ENCODE measurements at regions not wholly inside any gene's neighbourhood (a gene's known extent, or its start where the extent isn't known, plus 50 kb on each side); places are given as distances from the start of the nearest gene placed in this dataset.
"Not testable (repeated sequence)": the region's sequence is repeated elsewhere in the genome, so short reads cannot be mapped to it uniquely, and the experiment has no call there.

- no peak for DNase-seq
These were observed 51.0 kb upstream of the SORCS2 start for GRCh38 chr4:7141151-7141834.

DNA sequence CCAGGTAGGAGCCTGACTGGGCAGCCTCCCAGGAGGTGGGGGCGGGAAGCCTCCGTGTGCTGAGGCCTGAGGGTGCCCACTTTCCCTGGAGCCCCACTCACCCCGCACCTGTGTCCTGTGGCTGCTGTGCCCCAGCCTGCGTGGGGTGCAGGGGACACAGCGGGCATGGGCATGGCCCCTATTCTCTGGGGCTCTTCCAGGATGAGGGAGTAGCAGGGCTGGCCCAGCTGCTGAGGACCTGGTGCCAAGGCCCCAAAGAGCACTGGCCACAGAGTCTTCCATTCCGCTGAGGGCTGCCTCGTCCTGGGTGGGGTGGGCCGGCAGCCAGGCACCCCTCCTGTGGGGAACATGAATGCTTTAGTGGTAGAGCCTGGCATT, 51.7 kb upstream of the SORCS2 start:
- no peak for DNase-seq

DNA sequence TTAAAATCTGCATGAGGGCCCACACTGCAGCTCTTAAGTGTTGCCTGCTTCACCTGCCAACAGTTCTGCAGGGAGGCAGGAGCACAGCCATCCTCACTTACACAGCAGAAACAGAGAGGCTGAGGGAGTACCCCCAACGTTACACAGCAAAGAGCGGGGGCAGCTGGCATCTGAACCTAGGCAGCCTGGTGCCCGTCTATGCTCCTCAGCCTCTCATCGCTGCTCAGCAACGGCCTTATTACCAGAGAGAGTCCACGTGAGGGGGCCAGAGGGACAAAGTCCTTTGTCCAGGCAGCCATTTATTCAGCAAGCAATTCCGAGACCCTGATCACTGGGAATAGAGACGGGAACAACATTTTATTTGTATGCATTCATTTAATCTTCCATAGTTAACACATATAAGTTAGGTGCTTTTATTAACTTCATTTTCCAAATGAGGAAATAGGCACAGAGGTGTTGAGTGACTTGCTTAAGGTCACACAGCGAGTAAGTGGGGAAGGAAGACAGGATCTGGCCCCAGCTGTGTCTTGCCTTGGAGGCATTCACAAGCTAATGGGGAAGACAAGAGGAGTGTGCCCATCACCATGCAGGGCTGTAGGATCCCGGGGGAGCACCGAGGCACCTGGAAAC, 52.2 kb upstream of the SORCS2 start:
- no peak for DNase-seq

DNA sequence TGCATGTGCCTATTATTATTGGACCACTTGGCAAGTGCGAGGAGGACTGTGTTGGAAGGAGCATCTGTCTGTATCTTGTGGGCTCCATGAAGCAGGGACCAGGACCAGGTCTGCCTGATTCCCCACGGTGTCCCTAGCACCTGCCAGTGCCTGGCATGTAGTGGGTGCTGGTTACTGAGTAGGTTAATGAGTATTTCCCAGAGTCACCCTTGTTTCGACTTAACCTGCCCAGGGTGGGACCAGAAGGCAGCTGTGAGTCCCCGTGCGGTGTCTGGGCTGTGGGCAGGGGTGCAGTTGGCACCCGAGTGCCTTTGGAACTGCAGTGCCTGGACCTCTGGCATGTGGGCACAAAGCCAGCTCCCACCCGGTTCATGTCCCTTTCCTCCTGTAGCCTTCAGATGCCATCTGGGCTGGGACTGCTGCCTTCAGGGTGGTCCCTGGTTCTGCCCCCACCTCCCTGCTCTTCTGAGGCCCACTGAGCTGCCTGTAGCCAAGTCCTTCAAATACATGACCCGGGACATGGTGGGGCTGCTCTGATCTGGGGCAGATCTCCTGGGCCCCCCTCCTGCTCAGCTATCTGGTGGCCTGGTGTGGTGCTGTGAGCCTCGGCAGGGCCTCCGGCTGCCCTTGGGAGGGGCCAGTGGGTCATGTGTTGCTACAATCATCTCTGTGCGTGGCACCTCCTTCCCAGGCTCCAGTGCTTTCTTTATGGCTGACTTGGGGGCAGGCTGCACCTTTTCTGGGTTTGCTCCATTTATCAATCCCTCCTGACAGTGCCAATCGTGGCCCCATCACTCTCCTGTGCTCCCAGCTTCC, 53.0 kb upstream of the SORCS2 start:
- no peak for DNase-seq

DNA sequence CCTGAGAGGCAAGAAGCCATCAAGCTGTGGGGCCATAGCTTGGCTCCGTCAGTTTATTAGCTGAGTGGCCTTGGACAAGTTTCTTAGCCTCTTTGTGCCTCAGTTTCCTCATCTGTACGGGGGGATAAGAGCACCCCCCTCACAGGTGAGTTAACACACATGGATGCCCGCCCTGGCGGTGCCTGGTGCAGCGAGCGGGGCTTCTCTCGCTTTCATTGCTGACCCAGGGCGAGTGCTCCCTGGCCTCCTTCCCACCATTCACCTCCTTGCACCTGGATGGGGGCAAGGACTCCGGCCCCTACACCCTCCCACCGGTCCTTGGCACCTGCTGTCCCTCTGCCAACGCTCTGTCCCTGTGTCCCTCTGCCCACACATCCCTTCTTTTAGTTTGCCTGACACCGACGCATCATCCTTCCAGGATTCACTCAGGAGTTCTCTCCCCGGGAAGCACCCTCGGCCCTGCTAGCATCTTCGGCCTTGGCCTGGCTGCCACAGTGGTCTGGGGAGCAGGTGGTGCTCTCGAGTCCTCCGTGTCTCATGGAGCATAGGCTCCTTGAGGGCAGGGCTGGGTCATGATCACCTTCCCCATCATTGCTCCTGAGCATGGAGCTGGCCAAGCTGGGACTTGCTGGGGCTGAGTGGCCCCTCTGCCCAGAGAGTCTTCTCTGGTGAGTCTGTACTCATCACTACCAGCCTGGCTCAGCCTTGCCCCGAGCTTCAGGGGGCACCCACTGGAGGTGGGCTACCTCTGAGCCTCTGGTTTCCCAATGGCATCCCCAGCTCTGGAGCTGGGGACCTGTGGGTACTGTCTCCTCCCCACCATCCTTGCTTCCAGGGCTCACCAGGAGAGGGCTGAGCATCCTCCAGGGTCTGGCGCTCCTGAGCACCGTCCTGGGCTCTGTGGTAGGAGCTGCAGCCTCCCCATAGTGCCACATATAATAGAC, 53.8 kb upstream of the SORCS2 start:
- no peak for DNase-seq

GRCh38 chr4:7137326-7138200, 54.8 kb upstream of the SORCS2 start:
- no peak for DNase-seq

DNA sequence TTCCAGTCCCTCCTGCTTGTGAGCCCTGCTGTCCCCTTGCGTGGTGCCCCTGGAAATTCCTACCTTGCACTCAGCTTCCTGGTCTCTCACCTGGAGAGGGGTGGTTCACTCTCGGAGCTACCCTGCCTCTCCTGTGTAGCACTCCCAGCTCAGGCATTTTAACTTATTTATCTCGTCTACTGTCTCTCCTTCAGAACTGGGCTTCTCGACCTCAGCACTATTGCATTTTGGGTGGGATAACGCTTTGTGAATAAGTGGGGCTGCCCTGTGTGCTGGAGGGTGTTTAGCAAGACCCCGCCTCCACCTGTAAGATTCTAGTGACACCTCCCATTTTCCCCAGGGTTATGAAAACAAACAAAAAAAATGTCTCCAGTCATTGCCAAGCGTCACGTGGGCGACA, 56.0 kb upstream of the SORCS2 start:
- DNase-seq: no peak

- no peak for DNase-seq
These were observed 57.0 kb upstream of the SORCS2 start for GRCh38 chr4:7135389-7135746.

GRCh38 chr4:7134737-7135388, 57.5 kb upstream of the SORCS2 start:
- DNase-seq: peak; percentile 10 to 52 (median 37)

- DNase-seq: not testable (repeated sequence)
These were observed 58.3 kb upstream of the SORCS2 start for GRCh38 chr4:7133818-7134650.

DNA sequence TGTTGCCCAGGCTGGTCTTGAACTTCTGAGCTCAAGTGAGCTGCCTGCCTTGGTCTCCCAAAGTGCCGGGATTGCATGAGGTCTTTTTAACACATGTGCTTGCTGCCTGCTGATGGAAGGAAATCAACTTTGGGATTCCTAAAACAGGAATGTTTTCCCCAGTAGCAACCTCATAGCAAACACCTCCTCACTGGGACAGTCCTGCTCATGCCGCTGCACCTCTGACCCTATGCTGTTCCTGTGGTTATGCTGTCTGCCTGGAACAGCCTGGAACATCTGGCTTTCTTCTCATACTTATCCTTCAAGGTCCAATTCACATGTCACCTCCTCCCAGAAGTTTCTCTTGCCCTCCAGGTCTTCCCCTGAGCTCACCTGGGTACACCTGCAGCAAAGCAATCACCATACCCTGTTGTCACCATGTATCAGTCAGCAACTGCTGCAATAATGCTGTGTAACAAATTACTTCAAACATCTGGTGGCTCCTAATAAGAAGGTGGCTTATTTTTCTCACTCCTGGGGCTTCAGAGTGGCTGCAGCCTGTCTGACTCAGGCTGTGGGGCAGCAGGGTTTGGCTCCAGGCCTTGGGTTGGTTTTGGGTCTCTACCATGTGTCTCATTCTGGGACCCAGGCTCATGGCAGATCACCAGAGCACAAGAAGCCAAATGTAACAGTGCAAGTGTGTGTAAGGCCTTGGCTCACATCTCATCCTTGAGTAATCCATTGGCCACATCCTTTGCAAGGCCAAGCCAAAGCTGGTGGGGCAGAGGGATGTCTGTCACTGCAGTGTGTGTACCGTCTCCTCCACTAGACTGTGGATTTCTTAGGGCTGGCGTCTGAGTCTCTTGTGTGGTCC, 59.4 kb upstream of the SORCS2 start:
- no peak for DNase-seq

GRCh38 chr4:7132249-7132648, 60.1 kb upstream of the SORCS2 start:
- DNase-seq: no peak

- DNase-seq: no peak
These were observed 60.8 kb upstream of the SORCS2 start for GRCh38 chr4:7131498-7132031.

GRCh38 chr4:7130621-7131211, 61.6 kb upstream of the SORCS2 start:
- no peak for DNase-seq

DNA sequence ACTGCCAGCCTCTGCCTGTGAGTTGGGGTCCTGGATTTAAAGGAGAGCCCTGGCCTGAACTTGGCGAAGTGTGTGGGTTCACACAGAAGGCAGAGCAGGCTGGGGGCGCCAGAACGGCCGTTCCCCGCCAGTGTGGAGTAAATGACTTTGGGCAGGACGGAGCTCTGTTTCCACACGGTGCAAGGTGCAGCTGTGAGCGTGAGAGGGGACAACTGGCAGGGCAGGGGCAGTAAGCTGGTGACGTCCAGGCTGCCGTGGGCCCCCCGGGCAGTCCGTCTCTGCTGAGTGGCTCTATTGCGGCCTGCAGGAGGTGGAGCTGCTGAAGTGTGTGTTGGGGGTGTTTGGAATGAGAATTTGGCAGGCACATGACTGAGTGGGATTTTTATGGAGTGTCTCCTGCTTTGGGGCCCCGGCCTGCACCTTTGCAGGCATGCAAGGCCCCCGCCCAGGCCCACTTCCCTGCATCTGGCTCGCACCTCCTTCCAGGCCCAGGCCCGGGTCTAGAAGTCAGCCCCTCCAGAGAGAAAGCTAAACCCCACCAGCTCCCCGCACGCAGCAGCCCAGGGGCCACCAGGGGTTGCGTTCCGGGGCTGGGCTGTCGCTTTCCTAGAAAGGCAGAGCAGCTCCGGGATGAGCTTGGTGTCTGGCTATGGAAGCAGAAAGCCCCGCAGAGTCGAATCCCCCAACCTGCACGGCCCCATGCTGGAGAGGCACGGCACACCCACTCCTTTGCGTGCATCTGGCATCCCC, 62.2 kb upstream of the GRPEL1 start:
- DNase-seq: no peak

GRCh38 chr4:7128644-7129043, 60.8 kb upstream of the GRPEL1 start:
- no peak for DNase-seq

GRCh38 chr4:7128234-7128633, 60.4 kb upstream of the GRPEL1 start:
- DNase-seq: no peak

DNA sequence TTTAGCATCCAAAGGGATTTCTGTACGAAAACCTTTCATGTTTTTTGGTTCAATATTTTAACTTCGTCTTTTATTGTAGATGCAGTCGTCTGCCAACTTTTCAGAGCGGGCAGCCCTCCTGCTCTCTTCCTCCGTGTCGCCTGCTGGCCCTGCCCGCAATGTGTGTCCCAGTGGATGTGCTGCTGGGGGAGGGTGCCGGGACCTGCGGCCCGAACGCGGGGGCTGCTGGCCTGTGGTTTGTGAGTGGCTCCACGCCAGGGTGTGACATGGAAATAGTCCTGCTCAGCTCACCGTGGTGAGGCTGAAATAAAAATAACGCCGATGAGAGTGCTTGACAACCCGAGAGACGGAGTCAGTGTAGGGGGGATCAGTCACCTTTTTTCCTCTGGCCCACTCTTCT, 59.7 kb upstream of the GRPEL1 start:
- no peak for DNase-seq

All from suppressor macrophage (primary cell).